K562 (cell line): ENCODE measurements at regions not wholly inside any gene's neighbourhood (a gene's known extent, or its start where the extent isn't known, plus 50 kb on each side); places are given as distances from the start of the nearest gene placed in this dataset.

Experiments used
- ATAC-seq: fragments of 200-7000 bp; cut with Tn5 transposase; 3 replicates; pipeline ENCODE4 v1.9.1; 2020; ENCODE audit warnings: moderate library complexity
- BruUV-seq: library from RNA; stranded (reverse); fragments of 400-500 nt; replicated peaks from 2 replicates; lab custom pipeline; 2021; lab: Mats Ljungman, UMichigan
- CTCF ChIA-PET: fragments of 300-600 bp; formaldehyde crosslinking; extraction: SDS; loops from one replicate; lab custom pipeline; 2021; ENCODE audit warnings: low intra/inter-chr PET ratio; lab: Yijun Ruan, JAX
- POLR2A ChIA-PET: fragments of 300-600, 350-650 bp; sonication (Branson Sonifier 250); formaldehyde crosslinking; extraction: SDS; loops from one replicate; lab custom pipeline; 2021; ENCODE audit warnings: antibody characterized with exemption, inconsistent platforms; lab: Yijun Ruan, JAX
- DNase-seq, 4 experiments: peaks; one replicate each; pipeline versions ENCODE4 v3.0.0 to v3.0.0-alpha.2; 2011 to 2018; ENCODE audit warnings: low spot score in 3 of 4, mixed read lengths in 3 of 4; ENCODE audit errors: extremely low read depth in 1 of 4
- FAIRE-seq: peaks from 2 replicates; lab custom pipeline; 2011; peaks lifted over from hg19 to GRCh38; lab: Jason Lieb, UNC
- H2AFZ ChIP-seq: 2 replicates; pipeline ENCODE4 v1.6.0; 2011; ENCODE audit warnings: low read depth, low read length, control low read depth, inconsistent platforms
- H3K27ac ChIP-seq: fragments of 200-600 bp; 3 replicates; pipeline ENCODE4 v1.8.0; 2011; ENCODE audit warnings: low read depth, mild to moderate bottlenecking, control low read depth, inconsistent platforms, low read length, moderate library complexity, mixed read lengths; ENCODE audit errors: extremely low read depth
- H3K27me3 ChIP-seq, 2 experiments: fragments of 300-600 bp in 1 of 2; 2 replicates in 1 of 2; 3 replicates in 1 of 2; pipeline versions ENCODE4 v1.6.0 to v1.8.0; 2011; ENCODE audit warnings: inconsistent platforms in 2 of 2, low read length in 2 of 2, mild to moderate bottlenecking in 1 of 2, mixed read lengths in 1 of 2, moderate library complexity in 1 of 2; ENCODE audit not compliant: control insufficient read depth in 2 of 2, insufficient read depth in 2 of 2
- H3K36me3 ChIP-seq: fragments of 300-600 bp; 3 replicates; pipeline ENCODE4 v1.8.0; 2011; ENCODE audit warnings: mild to moderate bottlenecking, low read length, inconsistent platforms; ENCODE audit not compliant: control insufficient read depth, insufficient read depth
- H3K4me1 ChIP-seq, 2 experiments: fragments of 200-600 bp in 1 of 2; replicated peaks in 1 of 2; 2 replicates in 1 of 2; 3 replicates in 1 of 2; pipeline versions ENCODE4 v1.5.1 to v1.8.0; 2011; ENCODE audit warnings: inconsistent platforms in 2 of 2, low read length in 2 of 2, mild to moderate bottlenecking in 1 of 2, mixed read lengths in 1 of 2, moderate library complexity in 1 of 2; ENCODE audit not compliant: control insufficient read depth in 2 of 2, insufficient read depth in 2 of 2
- H3K4me2 ChIP-seq: 2 replicates; pipeline ENCODE4 v1.6.1; 2011; ENCODE audit warnings: low read length, control low read depth, inconsistent platforms, mixed read lengths; ENCODE audit not compliant: insufficient read depth
- H3K4me3 ChIP-seq: fragments of 200-600 bp; sonication (generic), shearing (Covaris generic); 2 replicates; pipeline ENCODE4 v1.5.1; 2016; ENCODE audit warnings: control low read depth, inconsistent platforms
- H3K79me2 ChIP-seq: fragments of 200-600 bp; 3 replicates; pipeline ENCODE4 v1.8.0; 2011; ENCODE audit warnings: low read length, inconsistent platforms; ENCODE audit not compliant: control insufficient read depth, insufficient read depth
- H3K9ac ChIP-seq, 2 experiments: 2 replicates each; pipeline versions ENCODE4 v1.6.0 to v1.6.1; 2011; ENCODE audit warnings: low read depth in 2 of 2, low read length in 2 of 2, control low read depth in 1 of 2, inconsistent platforms in 1 of 2, mild to moderate bottlenecking in 1 of 2, mixed read lengths in 1 of 2; ENCODE audit not compliant: insufficient read depth in 1 of 2
- H3K9me1 ChIP-seq: one replicate; pipeline ENCODE4 v1.6.0; 2011; ENCODE audit warnings: inconsistent platforms, mild to moderate bottlenecking, low read length, moderate library complexity; ENCODE audit not compliant: control insufficient read depth, insufficient read depth
- H3K9me3 ChIP-seq: replicated peaks from 2 replicates; pipeline ENCODE4 v1.5.1; 2011; ENCODE audit warnings: low read depth, low read length, inconsistent platforms; ENCODE audit not compliant: control insufficient read depth, insufficient read depth
- H4K20me1 ChIP-seq: replicated peaks from 2 replicates; pipeline ENCODE4 v1.6.1; 2011; ENCODE audit warnings: low read length, inconsistent platforms, mixed read lengths; ENCODE audit not compliant: control insufficient read depth, insufficient read depth
- CEBPG ChIP-seq, 3 experiments: fragments of 200-800 bp in 1 of 3; sonication (Bioruptor generic) in 1 of 3; sonication (generic) in 1 of 3; formaldehyde crosslinking in 1 of 3; IDR thresholded peaks in 2 of 3; conservative IDR thresholded peaks in 1 of 3; 2 replicates each; pipeline versions ENCODE4 v1.6.1 to v1.8.0; 2016 to 2022; ENCODE audit warnings: missing compliant biosample characterization in 2 of 3, missing genetic modification characterization in 2 of 3, mild to moderate bottlenecking in 1 of 3, missing genetic modification reagents in 1 of 3
- FOSL1 ChIP-seq: fragments of 200-800 bp; sonication (Bioruptor generic); conservative IDR thresholded peaks from 2 replicates; pipeline ENCODE4 v1.6.1; 2016; ENCODE audit warnings: missing genetic modification characterization, missing compliant biosample characterization
- GATAD2A ChIP-seq: fragments of 450-650 bp; IDR thresholded peaks from 2 replicates; pipeline ENCODE4 v1.6.1; 2017
- HNRNPH1 ChIP-seq: fragments of 200-400 bp; formaldehyde crosslinking; optimal IDR thresholded peaks from 2 replicates; pipeline ENCODE3; 2017; ENCODE audit warnings: low read depth, mild to moderate bottlenecking, low read length, moderate library complexity
- ID3 ChIP-seq, 2 experiments: fragments of 250-450 bp in 1 of 2; fragments of 450-650 bp in 1 of 2; sonication (Bioruptor Pico) in 1 of 2; IDR thresholded peaks; 2 replicates each; pipeline versions ENCODE4 v1.6.1 to v1.8.0; 2016 to 2021; ENCODE audit warnings: mild to moderate bottlenecking in 2 of 2, moderate library complexity in 2 of 2, missing compliant biosample characterization in 1 of 2, missing genetic modification characterization in 1 of 2
- RBM39 ChIP-seq: fragments of 200-400 bp; formaldehyde crosslinking; optimal IDR thresholded peaks from 2 replicates; pipeline ENCODE3; 2018; ENCODE audit warnings: low read depth, low read length
- ZBTB43 ChIP-seq: sonication (generic); formaldehyde crosslinking; IDR thresholded peaks from 2 replicates; pipeline ENCODE4 v1.8.0; 2023; ENCODE audit warnings: mild to moderate bottlenecking, missing genetic modification reagents
- ZNF12 ChIP-seq: sonication (generic); formaldehyde crosslinking; IDR thresholded peaks from 2 replicates; pipeline ENCODE4 v1.4.0; 2020; ENCODE audit warnings: mild to moderate bottlenecking, missing genetic modification reagents
- WGBS: fragments of 100-300 bp; shearing (Covaris generic); methylation state at CpG from one replicate; pipeline ENCODE4 v1.1.6; 2016; ENCODE audit warnings: low coverage, mixed read lengths; ENCODE audit not compliant: insufficient coverage; ENCODE audit errors: missing lambda C conversion rate; 5-methylcytosine and 5-hydroxymethylcytosine counted together
- in situ Hi-C: fragments of 300-500 bp; cut with MboI; formaldehyde crosslinking; loops from 4 replicates; pipeline ENCODE4 v1.15.0; 2018; ENCODE audit warnings: inconsistent platforms, mixed read lengths
- intact Hi-C: fragments of 100-400 bp; cut with micrococcal nuclease; formaldehyde crosslinking; loops from 2 replicates; pipeline ENCODE4 v1.14.2; 2022

- no peak for TF ChIP-seq ID3 (CRISPR knock-in tag; IDR thresholded peaks at IDR 0.05)
- TF ChIP-seq ID3 (tag; IDR thresholded peaks at IDR 0.05): no peak
- no peak for TF ChIP-seq ZNF12 (CRISPR knock-in tag)
- TF ChIP-seq HNRNPH1: no peak
- TF ChIP-seq GATAD2A: no peak
- TF ChIP-seq, all 486 proteins: peak for 0
Measured at GRCh38 chr7:13538669-13539068, 450.8 kb downstream of the ETV1 start (continued).

- CTCF ChIA-PET: no interaction called here
- intact Hi-C loops: no loop called here
- POLR2A ChIA-PET: no interaction called here
Measured at GRCh38 chr7:13540429-13540828, 449.0 kb downstream of the ETV1 start.

More at GRCh38 chr7:13540429-13540828, 449.0 kb downstream of the ETV1 start:
- no peak for TF ChIP-seq CEBPG (CRISPR knock-in tag; IDR thresholded peaks at IDR 0.05)
- peak in 1 of 2 experiments; percentile 24; a peak in 1 of 4 replicates for TF ChIP-seq CEBPG (tag; conservative IDR thresholded peaks at IDR 0.05 in 1 of 2, IDR thresholded peaks at IDR 0.05 in 1 of 2)
- TF ChIP-seq ZBTB43 (CRISPR knock-in tag): no peak
- TF ChIP-seq FOSL1 (tag): peak; percentile 64
- no peak for TF ChIP-seq RBM39
- DNase-seq (no peak), ATAC-seq (no peak), FAIRE-seq (no peak)
- Histone ChIP-seq H4K20me1 (no peaks in the 10 kb centered on the region), H3K4me3 (no peak overlapping the region), H3K9me1 (no peaks in the 10 kb centered on the region), H3K36me3 (no peaks in the 10 kb centered on the region), H2AFZ (no peak overlapping the region), H3K27ac (no peak overlapping the region), H3K9me3 (no peaks in the 10 kb centered on the region), H3K9ac (no peak overlapping the region), H3K4me1 (no peaks in the 10 kb centered on the region), H3K79me2 (no peaks in the 10 kb centered on the region), H3K27me3 (no peaks in the 10 kb centered on the region), H3K4me2 (no peak overlapping the region)
- no TSS peak for BruUV-seq
- 0% methylated on average over 1 of the region's 1 CpG for WGBS
- in situ Hi-C loops: no loop called here
